ENCODE measurements at regions not wholly inside any gene's neighbourhood (a gene's known extent, or its start where the extent isn't known, plus 50 kb on each side); places are given as distances from the start of the nearest gene placed in this dataset.

- no peak for DNase-seq (ENCODE audit: low read depth)
Observed at GRCh38 chr12:91792597-91792996, 353.0 kb downstream of the BTG1 start.

GRCh38 chr12:91786499-91787272 lies 359.0 kb downstream of the BTG1 start:
- DNase-seq (ENCODE audit: low read depth), result no peak

- DNase-seq (ENCODE audit: low read depth), result no peak
Observed at GRCh38 chr12:91785655-91786498, 359.8 kb downstream of the BTG1 start.

- DNase-seq (ENCODE audit: low read depth), result no peak
Observed at GRCh38 chr12:91781114-91781513, 364.5 kb downstream of the BTG1 start.

GRCh38 chr12:91778938-91779400 lies 366.7 kb downstream of the BTG1 start:
- peak; percentile 13 for DNase-seq (ENCODE audit: low read depth)

- no peak for DNase-seq (ENCODE audit: low read depth)
Observed at GRCh38 chr12:91778091-91778832, 367.4 kb downstream of the BTG1 start.

GRCh38 chr12:91777268-91777992 lies 368.2 kb downstream of the BTG1 start:
- DNase-seq (ENCODE audit: low read depth), result no peak

- DNase-seq (ENCODE audit: low read depth), result no peak
Observed at GRCh38 chr12:91774434-91774921, 371.2 kb downstream of the BTG1 start.

GRCh38 chr12:91773749-91774429 lies 371.8 kb downstream of the BTG1 start:
- no peak for DNase-seq (ENCODE audit: low read depth)

- no peak for DNase-seq (ENCODE audit: low read depth)
Observed at GRCh38 chr12:91772411-91772810, 373.2 kb downstream of the BTG1 start.

GRCh38 chr12:91769736-91770135 lies 375.9 kb downstream of the BTG1 start:
- no peak for DNase-seq (ENCODE audit: low read depth)

GRCh38 chr12:91767237-91767636 lies 378.4 kb downstream of the BTG1 start:
- DNase-seq (ENCODE audit: low read depth), result no peak

GRCh38 chr12:91766454-91766853 lies 379.2 kb downstream of the BTG1 start:
- DNase-seq (ENCODE audit: low read depth), result no peak

GRCh38 chr12:91763654-91764370 lies 381.8 kb downstream of the BTG1 start:
- DNase-seq (ENCODE audit: low read depth), result no peak

- no peak for DNase-seq (ENCODE audit: low read depth)
Observed at GRCh38 chr12:91753649-91754048, 392.0 kb downstream of the BTG1 start.

- no peak for DNase-seq (ENCODE audit: low read depth)
Observed at GRCh38 chr12:91746976-91747375, 398.7 kb downstream of the BTG1 start.

- DNase-seq (ENCODE audit: low read depth), result no peak
Observed at GRCh38 chr12:91744597-91744996, 401.0 kb downstream of the BTG1 start.

- no peak for DNase-seq (ENCODE audit: low read depth)
Observed at GRCh38 chr12:91743704-91744321, 401.8 kb downstream of the BTG1 start.

- no peak for DNase-seq (ENCODE audit: low read depth)
Observed at GRCh38 chr12:91743280-91743679, 402.4 kb downstream of the BTG1 start.

GRCh38 chr12:91741932-91742331 lies 403.7 kb downstream of the BTG1 start:
- no peak for DNase-seq (ENCODE audit: low read depth)
